Retinal pigment epithelial cell (primary cell): ENCODE measurements at regions not wholly inside any gene's neighbourhood (a gene's known extent, or its start where the extent isn't known, plus 50 kb on each side); places are given as distances from the start of the nearest gene placed in this dataset.

Experiments
- DNase-seq: peaks from one replicate; pipeline ENCODE4 v3.0.0-alpha.2; 2010; ENCODE audit warnings: low read depth
- H3K4me3 ChIP-seq: 2 replicates; pipeline ENCODE4 v1.5.1; 2011; ENCODE audit warnings: mild to moderate bottlenecking, low read length, control low read depth, moderate library complexity
- TF ChIP-seq, protein P1 (sequence below): conservative IDR thresholded peaks from 2 replicates; pipeline ENCODE4 v1.5.1; 2011; ENCODE audit warnings: low read depth, low read length, control low read depth, inconsistent platforms

DNA sequence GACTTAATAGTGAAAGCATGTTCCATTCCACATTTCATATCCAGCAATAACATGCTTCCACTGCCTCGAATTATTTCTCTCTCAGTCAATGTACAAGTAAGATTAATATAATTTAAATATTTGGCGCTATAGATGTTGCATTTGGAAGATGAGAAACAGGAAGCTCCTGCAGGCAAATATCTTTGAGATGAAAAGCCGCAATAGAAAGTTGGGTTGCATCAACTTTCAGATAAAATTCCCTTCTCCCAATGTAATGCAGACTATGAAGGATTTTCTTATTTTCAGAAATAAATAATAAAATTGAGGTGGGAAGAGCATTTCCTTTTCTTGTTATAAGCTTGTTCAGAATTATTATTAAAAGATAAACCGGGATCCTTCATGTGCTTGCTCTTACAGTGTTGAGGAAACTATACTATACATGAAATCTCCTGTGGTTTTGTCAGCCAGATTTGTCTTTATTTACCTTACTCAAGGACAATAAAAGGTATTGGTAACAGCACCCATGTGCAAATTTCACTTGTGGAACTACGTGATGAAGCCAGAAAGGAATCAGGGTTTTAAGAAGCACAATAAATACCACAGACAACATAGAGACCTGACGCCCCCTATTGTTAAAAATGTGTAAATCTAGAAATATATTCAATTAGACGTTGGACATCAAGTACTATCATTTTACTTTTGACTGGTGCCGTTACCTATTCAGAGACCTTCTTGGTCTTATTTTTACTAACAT is 307.0 kb downstream of the ARPP21 start:
- TF ChIP-seq, protein P1, sequence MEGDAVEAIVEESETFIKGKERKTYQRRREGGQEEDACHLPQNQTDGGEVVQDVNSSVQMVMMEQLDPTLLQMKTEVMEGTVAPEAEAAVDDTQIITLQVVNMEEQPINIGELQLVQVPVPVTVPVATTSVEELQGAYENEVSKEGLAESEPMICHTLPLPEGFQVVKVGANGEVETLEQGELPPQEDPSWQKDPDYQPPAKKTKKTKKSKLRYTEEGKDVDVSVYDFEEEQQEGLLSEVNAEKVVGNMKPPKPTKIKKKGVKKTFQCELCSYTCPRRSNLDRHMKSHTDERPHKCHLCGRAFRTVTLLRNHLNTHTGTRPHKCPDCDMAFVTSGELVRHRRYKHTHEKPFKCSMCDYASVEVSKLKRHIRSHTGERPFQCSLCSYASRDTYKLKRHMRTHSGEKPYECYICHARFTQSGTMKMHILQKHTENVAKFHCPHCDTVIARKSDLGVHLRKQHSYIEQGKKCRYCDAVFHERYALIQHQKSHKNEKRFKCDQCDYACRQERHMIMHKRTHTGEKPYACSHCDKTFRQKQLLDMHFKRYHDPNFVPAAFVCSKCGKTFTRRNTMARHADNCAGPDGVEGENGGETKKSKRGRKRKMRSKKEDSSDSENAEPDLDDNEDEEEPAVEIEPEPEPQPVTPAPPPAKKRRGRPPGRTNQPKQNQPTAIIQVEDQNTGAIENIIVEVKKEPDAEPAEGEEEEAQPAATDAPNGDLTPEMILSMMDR, result peak; percentile 43
- no peak for DNase-seq
- H3K4me3 ChIP-seq, result no peak overlapping the region

DNA sequence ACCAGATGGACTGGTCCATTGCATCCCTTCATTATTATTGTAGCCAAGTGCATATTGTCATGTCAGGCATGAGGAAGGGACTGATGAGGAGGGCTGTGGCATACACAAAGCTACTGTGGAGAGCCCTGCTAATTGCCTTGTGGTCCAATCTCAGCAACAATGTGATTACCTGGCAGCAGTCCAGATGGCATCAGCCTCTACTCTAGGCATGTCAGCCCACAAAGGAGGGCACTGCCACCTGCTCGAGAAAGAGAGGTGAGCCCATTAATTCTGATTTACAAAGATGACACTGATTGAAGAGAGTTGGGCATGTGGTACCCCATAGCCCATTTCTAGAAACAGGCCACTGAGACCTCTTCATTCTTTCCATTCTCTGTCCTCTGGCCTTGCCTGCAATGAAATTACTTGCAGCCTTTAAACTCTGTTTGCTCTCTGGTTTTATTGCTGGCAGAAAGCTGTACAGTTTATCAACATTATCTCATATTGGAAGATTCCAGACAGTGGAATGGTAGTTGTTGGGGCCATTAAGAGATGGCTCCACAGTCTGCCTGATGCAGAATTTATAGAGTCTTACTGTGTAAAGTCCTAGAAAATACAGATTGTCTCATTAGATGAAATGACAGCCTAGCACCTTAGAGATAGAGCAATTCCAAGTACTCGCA is 307.7 kb downstream of the ARPP21 start:
- DNase-seq, result no peak
- TF ChIP-seq, protein P1, result no peak
- no peak overlapping the region for H3K4me3 ChIP-seq

DNA sequence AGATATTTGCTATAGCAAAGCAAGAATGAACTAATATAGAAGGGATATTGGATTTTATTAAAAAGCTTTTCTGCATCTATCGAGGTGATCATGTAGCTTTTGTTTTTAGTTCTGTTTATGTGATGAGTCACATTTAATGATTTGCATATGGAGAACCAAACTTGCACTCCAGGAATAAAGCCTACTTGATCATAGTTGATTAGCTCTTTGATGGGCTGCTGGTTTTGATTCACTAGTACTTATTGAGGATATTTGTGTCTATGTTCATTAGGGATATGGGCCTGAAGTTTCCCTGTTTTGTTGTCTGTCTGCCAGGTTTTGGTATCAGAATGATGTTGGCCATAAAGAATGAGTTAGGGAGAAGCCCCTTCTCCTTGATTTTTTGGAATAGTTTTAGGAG is 310.7 kb downstream of the ARPP21 start:
- no peak for DNase-seq
- TF ChIP-seq, protein P1, result no peak
- H3K4me3 ChIP-seq, result no peak overlapping the region

DNA sequence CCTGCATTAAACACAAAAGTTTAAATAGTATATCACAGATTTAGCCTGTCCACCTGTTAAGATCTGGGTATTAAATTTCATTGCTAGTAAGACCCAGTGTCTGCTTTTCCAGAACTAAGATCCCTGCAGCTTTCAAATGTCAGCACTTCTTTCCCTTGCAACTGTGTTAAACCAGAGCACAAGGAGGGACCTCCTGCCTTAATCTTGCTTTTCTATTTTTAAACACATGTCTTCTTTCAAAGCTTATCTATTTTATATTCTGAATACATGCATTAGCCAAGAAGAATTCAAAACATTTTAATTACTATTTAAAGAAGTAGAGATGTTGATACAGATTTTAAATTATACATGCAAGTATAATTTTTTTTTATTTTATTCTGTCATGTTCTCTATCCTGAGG is 315.1 kb downstream of the ARPP21 start:
- TF ChIP-seq, protein P1, result no peak
- H3K4me3 ChIP-seq, result no peak overlapping the region
- DNase-seq, result no peak

DNA sequence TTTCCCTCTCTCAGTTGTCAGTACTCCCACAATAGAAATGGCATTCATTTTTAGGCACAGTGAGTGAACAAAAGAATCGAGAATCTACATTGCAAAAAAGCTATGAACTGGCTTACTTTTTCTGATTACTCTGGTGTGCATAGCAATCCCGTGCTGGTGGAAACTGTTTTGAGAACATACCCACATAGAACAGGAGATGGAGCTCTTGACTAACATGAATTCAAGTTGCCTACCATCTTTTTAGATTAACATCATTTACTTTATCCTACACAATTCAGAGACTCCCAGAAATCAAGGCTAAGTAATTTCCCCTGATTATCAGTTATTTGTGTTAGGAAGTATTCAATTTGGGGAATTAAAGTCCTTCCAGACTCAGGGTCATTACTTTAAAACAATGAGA is 326.6 kb downstream of the ARPP21 start:
- peak; percentile 22 for DNase-seq
- TF ChIP-seq, protein P1, result peak; percentile 73
- no peak overlapping the region for H3K4me3 ChIP-seq

DNA sequence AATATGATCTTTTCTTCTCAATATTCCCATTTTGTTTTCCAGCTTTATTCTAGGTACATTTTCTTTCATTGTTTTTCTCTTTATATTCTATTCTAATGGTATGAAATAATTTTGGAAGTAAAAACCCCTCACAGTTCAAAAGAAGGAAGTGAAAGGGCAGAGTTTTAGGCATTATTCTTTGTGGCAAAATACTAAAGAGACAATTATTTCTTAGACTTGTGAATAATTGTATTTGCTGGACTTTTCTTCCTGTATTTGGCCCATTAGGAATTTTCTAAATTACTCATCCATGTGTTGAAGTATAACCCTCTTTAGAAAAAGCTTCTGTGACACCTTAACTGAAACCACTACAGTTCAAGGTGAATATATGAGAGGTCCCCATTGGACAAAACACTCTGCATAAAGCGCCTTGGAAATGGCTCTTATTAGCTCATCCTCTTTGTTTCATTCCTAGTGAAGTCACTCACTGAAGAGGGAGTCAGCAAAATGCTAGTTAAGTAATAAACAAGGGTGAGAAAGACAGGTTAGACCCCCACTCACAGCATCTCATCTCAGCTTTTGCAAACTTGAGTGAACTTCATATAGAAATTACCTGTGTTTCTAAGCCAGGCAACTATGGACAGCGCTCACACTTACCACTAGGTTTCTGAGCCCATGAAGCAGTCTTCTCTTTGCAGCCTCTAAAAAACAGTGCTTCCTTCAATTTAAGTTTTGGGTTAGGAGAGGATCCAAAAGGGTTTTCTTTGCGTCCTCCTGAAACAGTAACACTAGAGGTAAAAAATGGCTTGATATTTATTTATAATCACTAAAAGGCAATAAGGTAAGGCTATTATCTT is 327.5 kb downstream of the ARPP21 start:
- DNase-seq, result no peak
- TF ChIP-seq, protein P1, result peak; percentile 11
- no peak overlapping the region for H3K4me3 ChIP-seq
